ENCODE measurements at regions not wholly inside any gene's neighbourhood (a gene's known extent, or its start where the extent isn't known, plus 50 kb on each side); places are given as distances from the start of the nearest gene placed in this dataset.
"Not testable (repeated sequence)": the region's sequence is repeated elsewhere in the genome, so short reads cannot be mapped to it uniquely, and the experiment has no call there.

DNA sequence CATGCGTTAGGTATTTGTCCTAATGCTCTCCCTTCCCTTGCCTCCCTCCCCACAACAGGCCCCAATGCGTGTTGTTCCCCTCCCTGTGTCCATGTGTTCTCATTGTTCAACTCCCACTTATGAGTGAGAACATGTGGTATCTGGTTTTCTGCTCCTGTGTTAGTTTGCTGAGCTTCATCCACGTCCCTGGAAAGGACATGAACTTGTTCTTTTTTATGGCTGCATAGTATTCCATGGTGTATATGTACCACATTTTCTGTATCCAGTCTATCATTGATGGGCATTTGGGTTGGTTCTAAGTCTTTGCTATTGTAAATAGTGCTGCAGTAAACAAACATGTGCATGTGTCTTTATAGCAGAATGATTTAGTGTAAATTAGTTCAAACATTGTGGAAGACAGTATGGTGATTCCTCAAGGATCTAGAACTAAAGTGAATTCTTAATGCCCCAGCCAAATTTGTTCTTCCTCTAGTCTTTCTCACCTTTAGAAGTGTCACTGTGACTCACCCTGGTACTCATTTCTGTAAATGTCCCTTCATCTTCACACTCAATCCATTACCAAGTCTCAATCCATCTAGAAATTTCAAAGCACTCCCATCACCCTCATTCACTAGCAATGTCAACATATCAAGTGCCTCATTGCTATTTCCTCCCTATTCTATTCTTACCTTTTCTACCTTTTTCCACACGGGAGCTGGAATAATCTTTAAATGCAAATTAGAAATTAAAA, 123.9 kb downstream of the MREG start:
- DNase-seq: not testable (repeated sequence)

DNA sequence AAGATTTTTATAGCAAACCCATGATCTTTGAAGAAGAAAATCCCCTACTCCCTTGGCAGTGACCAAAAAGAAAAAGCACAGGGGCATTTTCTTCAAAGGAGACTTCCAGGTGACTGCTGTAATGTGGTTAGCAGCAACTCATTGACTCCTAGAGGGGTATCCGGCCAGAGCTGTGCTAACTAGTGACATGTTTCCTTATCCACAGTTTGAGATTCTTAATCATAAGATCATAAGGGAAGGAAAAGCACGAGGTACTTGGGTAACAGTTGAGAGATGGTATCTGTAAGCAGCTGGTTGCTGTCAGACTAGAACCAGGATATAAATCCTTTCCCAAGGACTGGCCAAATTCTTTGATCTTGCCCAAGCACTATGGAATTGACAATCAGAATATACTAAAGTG, 124.7 kb downstream of the MREG start:
- no peak for DNase-seq

DNA sequence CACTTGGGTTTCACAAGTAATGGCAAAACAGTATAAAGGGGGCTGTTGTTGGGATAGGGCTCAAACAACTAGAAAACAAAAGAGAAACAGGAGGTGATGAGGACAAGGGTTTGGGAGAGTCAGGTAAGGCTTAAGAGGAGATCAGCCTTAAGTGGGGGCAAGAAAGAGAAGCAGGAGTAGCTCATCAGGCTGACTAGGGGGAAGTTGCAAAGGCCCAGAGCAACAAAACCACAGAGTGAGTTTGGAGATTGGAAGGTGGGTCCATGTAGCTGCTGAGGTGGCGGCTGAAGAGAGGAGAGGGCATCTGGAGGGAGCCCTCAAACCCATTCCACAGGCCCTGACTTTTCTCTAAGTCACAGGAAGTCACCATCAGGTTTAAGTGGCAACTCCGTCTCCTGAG, 126.0 kb downstream of the MREG start:
- DNase-seq: no peak

DNA sequence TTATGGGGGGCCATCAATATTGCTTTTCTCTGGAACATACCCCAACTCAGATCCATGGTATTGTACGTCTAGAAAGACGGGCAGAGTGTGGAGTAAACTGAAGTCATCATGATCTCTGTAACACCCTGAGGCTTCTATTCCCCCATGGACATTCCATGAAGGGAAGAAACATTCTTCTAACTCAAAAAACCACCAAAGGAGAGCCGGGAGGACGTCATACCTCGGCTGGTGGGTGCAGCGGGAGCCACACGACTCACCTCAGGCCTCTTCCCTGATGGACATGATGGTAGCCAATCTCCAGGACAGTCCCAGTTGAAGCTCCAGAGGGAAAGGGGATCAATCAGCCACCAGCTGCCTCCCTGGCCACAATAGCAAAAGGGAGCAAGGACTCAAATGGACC, 127.3 kb downstream of the MREG start:
- no peak for DNase-seq

DNA sequence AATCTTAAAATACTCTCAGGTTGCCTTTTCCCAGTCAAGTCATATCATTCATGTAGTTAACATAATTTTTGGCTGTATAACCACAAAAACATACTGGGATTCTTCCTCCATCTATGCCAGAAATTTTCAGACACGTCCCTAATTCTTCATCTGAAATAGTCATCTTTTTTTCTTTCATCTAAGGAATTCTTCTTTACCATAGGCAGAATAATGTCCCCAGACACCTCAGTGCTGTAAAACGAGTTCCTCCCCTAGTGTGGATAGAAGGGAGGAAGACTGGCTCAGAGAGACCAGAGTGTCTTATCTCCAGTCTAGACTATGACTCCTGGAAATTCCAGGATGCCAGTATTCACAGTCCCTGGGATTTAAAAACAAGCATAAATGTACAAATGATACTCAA, 127.8 kb downstream of the MREG start:
- no peak for DNase-seq

DNA sequence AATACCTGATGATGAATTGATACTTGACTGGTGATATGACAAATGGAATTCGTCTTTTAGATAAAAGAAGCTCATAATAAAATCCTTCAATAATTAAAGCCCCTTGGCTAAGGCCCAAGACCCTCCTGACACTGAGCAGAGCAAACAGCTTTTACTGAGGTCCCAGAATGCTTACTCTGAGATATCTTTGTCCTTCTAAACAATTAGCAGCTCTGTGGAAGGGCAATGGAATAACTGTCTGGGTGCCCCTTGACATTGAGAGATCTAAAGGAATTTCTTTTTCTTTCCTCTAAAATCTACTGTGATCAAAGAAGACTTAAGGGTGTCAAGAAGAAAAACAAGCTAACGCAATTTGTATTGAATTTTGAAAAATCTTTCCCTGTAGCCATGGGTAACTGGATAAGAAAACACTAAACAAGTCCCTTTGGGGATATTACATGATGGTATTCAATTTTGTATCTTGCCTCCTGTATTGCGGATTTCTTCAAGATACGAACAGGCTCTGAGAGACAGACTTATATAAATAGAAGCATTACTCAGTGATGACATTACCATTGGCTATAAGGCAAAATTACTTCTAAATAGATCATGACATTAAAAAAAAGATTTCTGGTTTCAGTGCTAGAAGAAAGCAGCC, 128.8 kb downstream of the MREG start:
- DNase-seq: no peak

DNA sequence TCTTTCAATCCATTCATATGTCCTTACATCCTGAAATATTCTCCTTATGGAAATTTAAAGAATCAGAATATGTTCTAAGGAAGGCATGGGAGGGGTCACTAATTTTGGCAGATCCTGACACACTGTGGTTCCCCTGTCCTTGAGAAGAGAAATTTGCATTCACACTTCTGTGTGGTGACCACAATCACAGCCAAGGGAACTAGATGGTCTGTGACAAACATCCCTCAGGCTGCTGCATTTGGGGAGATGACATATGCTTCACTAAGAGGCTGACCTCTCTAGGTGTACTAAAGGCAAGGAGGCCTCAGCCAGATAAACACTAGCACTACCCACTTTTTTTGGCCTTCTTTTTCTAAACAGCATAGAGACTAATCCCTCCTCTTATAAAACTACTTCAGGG, 129.6 kb downstream of the MREG start:
- no peak for DNase-seq

DNA sequence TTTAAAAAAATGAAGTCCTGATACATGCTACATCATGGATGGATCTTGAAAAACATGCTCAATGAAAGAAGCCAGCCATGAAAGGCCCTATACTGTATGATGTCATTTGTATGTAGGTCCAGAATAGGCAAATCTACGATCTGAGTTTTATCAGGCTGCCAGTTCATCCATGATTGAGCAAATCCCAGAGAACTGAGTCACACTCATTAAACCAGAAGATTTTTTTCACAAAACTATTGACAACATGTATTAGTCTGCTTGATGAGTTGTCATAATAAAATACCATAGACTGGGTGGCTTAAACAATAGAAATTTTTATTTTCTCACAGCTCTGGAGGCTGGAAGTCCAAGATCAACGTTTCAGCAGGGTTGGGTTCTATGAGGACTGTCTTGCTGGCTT, 130.7 kb downstream of the MREG start:
- no peak for DNase-seq

DNA sequence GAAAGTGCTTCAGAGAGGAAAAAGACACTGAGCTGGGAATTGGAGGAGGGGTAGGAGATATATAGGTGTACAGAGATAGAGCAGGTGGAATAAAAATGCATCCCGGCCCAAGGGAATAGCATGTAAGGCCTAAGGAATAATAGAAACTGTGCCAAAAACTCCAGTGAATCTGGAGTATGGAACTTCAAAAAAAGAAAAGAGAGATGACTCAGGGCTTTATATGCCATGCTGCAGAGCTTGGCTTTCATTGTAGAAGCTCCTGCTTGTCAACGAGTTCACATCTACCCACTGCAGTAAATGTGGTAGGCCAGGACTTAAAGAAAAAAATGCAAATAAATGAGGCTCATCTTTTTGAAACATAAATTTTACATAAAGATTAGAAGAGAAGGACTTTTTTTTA, 131.8 kb downstream of the MREG start:
- DNase-seq: no peak

DNA sequence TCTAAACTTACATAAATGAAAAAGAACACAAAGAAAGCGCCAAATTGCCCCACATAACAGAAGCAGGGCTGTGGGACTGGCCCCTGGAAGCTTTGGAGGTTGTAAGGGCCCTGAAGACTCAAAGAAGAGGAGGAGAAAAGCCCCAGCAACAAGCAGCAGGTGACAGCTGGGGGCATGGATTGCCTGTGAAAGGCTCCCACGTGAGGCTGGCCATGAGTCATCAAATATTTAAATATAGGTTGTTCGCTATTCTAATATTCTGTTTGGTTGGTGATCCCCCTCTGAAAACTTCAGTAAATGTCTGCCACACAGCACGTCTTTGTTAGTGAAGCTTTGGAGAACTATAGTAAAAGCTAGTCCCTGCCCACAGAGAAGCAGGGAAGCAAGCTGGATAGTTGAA, 132.4 kb downstream of the MREG start:
- no peak for DNase-seq

DNA sequence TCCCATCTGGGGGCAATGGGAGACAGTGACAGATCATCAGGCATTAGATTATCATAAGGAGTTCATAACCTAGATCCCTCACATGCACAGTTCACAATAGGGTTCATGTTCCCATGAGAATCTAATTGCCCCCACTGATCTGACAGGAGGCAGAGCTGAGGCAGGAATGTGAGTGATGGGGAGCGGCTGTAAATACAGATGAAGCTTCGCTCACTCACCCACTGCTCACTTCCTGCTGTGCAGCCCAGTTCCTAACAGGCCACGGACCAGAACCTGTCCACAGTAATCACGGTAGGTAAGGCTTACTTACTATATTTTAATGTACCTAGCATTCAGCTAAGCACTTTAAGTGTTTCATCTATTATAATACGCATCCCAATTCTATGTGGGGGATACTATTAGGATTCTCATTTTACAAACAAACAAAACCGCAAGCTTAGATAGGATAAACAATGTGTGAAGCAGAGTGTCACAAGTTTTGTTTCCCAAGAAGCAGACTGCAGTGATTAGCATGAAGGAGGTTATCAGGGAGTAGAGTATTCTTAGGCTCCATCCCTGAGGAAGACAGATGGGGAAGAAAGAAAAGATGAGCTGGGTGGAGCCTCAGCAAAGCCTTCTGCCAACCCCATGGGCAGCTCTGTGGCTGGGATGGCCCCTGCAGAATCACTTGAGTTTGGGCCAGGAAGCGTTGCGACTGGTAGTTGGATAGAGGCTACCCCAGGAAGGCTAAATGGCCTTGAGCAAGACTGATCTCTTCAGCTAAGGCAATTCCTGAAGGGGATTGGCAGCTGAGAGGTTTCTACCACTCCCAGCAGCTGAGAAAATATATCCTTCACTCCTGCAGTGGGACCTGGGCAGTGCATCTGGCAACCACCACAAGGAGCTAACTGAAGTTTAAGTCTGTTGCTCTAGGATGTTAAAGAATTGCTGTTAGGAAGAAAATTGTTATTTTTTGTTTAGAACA, 133.1 kb downstream of the MREG start:
- no peak for DNase-seq

DNA sequence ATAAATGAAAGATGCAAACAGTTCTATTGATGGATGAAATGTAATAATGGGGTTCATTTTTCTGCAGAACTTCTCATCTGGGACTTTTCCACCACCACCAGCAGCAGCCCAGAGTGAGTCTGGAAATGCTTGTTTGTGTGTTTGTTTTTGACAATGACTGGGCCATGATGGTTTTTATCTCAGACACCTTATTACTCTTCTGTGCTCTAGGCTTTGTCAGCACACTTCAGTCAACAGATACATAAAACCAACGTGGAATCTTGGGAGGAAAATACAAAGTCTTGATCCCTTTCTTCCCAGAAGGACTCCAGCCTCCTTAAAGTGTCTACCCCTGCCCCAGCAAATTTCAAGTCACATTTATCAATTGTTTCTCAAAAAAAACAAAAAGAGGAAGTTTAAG, 134.0 kb downstream of the MREG start:
- no peak for DNase-seq

DNA sequence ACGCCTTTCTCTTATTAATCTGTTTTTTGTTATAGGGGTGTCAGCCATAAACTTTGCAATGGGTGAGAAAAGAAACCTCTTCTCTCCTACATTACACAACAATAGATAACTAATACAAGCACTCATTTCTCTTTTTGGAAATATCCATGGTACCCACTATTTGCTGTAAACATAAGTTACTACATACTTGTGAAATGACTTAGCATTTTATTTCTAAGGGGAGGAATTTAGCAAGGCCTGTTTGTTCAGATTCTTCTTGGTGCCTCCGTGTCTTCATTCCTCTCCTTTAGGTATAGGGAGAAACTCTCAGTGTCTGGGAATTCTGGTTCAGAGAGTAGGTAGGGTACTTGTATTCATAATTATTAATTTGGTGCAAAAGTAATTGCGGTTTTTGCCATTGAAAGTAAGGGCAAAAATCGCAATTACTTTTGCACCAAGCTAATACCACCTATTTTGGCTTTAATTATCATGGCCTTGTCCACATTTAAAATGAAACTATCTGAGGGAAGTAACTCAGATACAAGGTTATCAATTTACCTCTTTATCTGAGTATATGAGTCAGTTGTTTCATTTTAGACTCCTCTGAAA, 134.8 kb downstream of the MREG start:
- DNase-seq: no peak

DNA sequence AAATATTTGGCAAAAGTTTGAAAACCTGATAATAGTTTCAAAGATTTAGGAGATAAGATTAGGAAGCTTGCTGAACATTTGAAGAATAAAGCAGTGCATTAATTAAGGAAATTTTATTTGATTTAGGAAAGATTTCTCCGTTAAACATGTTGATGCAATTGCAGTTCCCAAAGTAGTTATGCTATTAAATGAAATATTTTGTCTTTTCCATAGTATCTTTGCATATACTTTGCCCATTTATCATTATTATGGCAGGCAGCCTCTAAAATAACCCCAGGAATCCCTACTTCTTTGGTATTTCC, 136.5 kb downstream of the MREG start:
- no peak for DNase-seq

DNA sequence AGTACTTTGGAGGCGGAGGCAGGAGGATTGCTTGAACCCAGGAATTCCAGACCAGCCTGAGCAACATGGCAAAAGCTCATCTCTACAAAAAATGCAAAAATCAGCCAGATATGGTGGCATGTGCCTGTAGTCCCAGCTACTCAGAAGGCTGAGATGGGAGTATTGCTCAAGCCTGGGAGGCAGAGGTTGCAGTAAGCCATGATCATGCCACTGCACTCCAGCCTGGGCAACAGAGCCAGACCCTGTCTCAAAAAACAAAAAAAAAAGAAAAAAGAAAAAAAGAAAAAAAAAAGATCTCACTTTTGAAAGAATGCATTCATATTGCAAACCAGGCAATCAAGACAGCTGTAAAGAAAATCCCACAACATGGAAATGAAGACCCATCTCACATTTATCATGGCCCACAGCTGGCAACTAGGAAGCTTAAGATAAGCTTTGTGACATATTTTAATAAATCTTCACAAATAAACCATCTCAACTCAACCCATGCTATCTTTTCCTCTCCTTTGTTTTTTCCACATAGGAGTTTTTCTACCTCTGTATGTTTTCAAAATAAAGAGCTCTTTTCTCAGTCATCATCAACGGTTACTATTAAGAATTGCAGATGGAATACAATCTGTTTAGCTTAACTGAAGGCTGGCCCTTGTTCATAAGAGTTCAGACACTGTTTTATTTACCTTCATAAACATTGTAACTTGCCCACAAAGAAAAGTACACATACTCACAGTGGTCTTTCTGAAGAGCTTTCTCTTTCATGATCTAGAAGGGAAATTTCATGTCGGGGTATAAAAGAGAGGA, 137.0 kb downstream of the MREG start:
- no peak for DNase-seq

DNA sequence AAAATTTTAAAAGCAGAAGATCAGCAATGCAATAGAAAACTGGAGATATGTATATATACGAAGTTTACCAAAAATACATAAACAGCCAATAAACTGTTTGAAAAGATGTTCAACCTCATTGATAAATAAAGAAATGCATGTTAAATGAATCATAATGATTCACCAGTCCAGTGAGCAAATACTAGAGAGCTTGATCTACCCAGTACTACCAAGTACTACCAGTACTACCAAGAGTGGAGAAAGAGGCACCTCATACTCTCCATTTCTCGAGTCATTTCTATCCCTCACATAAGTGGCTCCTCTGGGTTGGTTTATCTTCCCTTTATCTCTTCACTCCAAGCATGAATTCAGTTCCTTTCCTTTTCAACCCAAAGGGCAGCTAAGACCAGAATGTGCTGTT, 138.9 kb downstream of the MREG start:
- no peak for DNase-seq

DNA sequence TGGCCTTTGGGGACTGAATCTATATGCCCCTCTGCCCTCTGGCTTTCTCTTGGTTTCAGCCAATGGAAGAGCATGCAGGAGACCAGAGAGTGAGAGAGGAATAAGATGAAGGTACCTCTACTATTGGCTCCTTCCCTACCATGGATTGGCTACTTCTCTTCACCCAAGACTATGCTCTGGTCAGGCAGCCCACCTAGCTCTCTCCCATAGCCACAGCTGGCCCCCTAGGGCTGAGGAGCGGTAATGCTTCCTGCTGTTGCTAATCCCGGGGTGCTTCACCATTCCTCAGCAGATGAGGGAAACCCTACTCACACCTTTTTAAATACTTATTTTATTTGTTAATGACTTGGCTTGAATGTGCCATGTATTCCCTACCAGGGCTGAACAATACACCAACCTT, 142.4 kb downstream of the MREG start:
- peak in 1 of 2 experiments; percentile 7 for DNase-seq

DNA sequence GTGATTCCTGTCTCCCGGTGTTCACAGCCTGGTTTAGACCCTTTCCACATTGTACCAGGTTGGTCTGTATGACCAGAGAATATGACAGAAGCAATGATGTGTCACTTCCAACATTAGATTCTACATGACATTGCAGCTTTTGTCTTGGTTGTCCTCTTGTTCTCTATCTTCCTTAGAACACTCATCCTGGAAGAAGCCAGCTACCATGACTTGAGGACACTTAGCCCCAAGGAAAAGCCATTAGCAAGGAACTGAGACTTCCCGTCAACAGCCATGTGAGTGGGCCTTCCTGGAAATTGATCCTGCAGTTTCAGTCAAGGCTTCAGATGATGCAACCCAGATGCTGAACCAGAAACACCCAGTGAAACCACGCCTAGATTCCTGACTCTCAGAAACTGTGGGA, 143.3 kb downstream of the MREG start:
- DNase-seq: peak in 1 of 2 experiments; percentile 9

DNA sequence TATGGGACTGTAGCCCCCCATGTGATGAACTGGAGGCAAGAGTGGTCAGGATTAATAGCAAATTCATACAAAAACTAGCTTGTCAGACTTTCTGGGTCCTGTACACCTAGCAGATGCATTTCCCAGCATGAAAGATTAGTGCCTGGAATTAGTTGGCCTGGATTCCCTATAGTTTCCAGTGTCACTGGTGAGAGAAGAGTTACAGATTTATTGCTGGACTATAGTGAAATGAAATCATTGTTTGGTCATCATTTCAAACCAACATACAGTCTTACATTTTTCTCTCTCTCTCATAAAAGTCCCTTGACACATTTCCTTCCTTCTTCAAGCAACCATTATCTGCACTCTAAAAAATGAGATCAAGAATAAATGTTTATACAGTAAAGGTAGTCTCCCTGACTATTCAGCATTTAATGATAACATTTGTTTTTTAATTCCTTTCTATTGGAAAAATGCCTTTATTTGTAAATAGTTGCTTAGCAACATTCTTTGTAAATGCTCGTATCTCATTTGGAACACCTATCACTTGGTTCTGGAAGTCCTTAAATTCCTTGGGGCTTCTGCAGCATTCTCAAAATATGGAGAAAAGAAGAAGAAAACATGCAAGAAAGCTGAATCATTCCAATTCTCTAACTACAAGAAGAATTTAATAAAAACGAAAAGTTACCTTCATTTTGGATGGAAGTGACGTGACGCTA, 144.4 kb downstream of the MREG start:
- no peak for DNase-seq

DNA sequence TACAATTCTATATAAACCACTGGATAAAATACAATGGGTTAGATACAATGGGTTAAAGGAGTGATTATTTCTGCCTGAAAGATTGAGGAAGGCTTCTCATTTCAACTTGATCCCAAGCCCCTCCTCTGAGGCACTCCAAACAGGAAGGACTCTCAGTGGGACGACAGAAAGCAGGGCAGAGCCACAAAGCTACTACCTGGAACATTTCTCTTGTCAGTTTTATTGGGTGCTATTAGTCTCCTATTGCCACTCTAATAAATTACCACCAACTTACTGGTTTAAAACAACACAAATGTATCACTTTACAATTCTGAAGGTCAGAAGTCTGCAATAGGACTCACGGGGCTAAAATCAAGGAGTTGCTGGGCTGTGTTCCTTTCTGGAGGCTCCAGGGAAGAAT, 146.7 kb downstream of the MREG start:
- no peak for DNase-seq

DNA sequence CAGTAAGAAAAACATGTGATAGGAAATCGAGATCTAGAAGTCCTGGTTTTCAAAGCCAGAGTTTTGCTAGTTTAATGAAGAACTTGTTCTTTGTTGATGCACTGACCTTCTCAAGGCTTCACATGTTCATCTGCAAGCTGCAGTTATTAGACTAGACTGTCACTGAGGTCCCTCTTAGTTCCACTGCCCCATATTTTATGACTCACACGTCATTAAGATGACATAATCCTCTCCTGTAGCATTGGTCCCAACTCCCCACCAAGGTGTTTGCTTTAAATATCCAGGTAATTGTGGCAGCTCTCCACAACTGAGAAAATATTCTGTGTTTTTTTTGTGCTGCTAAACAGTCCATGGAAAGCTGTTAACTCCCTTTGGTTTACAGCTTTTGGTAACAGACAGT, 149.7 kb downstream of the MREG start:
- no peak for DNase-seq

DNA sequence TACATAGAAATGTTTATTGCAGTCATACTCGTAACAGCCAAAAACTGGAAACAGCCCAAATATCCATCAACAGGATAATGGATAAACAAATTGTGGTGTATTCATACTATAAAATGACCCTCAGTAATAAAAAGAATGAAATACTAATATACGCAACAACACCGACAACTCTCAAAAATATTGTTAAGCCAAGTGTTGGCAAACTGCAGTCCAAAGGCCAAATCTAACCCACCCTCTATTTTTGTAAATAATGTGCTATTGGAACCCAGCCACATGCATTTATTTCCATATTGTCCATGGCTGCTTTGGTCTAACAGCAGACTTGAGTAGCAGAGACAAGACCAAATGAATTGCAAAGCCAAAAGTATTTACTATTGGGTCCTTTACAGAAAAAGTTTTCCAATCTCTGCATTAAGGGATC, 151.0 kb downstream of the MREG start:
- no peak for DNase-seq
